ENCODE measurements at regions not wholly inside any gene's neighbourhood (a gene's known extent, or its start where the extent isn't known, plus 50 kb on each side); places are given as distances from the start of the nearest gene placed in this dataset.
"Not testable (repeated sequence)": the region's sequence is repeated elsewhere in the genome, so short reads cannot be mapped to it uniquely, and the experiment has no call there.

DNA sequence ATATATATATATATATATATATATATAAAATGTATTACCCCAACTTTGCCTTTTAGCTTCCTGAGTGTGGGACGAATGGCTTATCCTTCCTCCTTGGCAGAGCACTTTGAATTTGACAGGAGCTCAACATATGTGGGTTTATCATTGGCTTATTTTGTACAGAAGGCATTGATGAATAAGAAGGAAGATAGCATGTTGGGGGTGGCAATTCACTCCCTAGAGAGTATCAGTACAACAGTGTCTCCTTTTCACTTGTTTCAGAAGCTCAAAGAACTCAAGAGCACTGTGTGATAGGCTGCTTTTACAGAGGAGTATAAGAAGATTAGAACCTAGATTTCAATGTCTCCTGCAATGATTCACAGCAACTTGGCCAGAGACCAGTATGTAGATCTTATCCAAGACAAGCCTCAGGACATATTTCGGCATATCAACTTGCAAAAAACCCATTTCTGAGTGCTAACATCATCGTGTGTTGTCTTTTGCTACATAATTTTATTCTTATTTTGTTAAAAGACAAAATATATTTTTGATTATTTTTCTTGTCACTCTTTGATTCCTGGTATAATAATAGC lies 345.8 kb downstream of the SOCS6 start:
- no peak for DNase-seq

DNA sequence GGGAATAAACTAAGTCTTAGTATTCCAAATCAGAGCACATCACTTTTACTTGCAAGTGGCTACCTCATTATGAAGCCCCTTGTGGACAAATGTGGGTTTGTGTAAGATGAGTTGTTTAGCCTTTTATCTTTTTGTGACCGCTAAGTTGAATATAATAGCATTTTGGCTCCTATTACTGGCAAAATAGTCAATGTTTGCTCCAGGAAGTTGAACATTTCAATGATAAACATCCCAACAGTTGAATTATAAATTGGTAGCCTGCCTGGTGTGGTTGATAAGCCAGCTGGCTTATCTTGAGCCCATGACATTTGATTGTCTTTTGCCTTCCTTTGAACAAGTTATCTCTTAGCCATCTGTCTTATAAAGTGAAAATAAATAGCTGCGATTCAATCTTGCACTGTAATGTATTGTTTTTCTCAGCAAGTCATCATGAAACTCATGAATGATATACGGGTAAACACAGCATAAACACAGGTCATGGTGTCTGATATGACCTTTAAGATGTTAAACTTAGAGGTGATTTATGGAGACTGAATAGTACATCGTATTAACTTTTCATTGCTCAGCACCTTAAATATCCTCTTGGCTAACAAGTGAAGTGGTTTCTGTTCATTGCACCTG lies 338.4 kb downstream of the SOCS6 start:
- DNase-seq = no peak

DNA sequence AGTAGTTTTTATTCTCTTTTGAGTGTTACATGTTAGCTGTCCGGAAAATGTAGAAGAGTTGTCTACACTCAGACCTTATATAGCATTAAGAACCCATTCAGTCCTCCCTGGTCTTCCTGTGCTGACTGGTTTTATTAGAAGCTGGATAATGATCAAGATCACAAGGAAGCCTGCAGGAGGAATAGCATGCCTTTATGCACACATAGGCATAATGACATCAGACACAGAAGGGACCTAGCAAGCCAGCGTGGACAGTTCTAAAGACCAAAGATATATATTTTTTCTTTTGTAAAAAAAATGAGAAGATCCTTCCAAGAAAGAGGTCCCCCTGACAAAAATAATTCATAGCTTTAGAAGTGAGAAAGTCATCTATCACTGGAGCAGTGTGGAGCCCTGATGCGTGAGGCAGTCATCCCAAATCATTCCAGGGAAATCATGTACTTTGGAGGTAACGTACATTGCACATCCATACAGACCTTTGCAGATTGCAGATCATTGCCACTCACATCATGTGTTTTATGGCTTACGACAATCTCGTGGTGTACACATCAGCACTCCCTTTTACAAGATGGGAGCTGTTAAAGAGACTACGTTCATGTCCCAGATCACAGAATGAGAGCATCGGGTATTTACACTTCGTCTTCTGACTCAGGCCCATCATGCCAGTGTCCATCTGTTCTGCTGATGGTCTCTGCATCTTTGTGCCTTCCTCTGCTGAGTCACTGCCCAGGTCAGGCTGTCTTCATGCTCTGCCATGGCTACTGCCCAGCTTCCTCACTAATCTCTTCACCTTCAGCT lies 334.0 kb downstream of the SOCS6 start:
- DNase-seq = no peak

DNA sequence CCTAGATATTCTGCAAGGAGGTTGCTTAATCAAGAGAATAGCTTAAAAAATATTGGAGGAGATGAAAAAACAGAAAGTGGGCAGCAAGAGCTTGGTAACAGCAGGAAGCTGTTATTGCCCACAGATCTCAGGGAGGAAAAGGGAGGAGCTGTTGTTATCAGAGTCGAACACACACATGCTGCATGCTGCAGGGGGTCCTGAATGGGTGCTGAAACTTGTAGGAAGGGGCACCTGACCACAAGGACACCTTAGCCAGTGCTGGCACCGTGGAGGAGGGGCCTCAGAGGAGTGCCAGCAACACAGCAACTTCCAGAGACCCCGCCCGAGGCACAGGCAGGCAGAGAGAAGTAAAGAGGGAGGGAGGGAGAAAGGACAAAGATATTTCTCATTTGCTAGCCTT lies 332.9 kb downstream of the SOCS6 start:
- no peak for DNase-seq

DNA sequence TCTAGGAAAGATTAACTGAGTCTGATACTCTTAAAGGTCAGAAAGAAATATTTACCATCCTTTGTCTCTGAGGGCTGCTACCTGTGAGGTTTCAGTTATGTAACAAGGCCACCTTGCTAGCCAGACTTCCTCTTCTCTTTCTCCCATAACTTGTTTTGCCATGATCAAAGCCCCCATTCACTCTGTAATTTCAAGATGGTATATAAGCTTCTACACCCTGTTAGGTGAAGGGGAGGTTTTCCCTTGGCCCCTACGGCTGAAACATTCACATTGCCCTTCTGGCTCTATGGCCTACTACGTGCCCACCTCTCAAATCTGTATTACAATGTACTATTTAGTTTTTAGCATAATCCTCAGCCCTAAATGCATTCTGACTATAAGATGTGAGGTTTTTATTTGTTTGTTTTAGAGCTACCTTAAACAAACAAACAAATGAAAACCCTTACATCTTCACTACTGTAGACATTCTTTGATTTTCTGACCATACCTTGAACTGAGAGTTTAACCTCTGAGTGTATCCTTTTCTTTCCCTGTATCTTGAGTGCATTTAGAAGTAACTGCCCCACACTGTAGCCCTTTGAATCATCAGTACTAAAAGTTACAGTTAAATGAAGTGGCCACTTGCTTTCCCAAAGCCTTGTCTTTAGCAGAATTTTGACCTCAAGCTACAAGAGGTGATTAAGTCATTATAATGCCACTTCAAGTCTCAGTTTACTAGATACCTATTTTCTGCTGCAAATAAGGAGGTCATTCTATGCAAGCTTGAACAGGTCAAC lies 332.2 kb downstream of the SOCS6 start:
- no peak for DNase-seq

DNA sequence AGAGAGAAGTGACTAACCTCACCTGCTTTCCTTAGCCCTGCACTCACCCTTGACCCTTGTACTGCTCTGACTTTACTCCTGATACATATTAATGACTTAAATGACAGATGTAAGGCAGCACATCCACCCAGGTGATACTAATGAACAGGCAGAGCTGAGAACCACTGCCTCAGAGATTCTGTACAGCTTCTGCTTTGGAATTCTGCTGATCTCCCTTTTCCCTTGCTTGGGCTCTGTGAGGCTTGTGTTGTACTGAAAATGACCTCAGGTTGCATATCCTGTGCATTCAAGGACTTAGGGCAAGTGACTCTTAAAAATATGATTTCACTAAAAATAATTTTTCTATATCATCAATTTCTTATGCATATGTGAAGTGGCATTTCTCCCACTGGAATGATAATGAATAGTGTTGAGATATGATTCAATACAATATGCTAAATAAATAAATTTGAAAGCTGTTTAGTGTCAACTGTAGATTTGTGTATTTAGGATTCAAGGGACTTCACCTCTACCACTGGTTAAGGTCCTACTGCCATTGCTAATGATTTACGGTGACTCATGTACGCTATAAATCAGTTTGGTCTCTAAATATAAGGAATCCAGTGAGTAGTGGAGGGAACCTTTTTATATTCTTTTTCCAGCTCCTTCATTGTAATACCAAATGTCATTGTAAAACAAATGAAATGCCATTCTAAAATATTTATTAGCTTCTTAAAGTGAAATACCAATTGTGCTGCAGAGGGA lies 328.3 kb downstream of the SOCS6 start:
- no peak for DNase-seq

DNA sequence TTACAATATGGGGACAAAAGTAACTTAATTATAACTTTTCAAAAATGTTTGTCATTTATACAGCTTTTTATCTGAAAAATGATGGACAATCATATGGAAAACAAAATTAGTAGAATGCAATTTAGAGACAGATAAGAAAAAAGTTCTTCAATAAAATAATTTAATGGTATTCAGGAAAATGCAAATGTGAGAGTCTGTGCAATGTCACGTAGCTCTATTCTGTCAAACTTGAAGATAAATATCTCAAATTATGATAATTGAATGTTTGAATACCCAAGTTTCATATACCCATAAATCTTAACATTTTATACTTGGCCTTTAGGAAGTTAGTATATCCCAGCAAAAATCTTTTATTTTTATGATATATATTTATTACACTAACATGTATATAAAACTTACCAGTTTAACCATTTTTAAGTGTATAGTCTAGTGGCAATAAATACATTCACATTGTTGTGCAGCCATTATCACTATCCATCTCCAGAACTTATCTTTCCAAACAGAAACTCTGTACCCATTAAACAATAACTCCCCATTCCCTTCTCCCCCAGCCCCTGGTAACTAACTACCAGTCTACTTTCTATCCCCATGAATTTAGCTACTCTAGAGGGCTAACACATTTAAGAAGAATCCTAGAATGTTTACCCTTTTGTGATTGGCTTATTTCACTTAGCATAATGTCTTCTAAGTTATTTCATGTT lies 311.5 kb downstream of the SOCS6 start:
- DNase-seq = no peak

DNA sequence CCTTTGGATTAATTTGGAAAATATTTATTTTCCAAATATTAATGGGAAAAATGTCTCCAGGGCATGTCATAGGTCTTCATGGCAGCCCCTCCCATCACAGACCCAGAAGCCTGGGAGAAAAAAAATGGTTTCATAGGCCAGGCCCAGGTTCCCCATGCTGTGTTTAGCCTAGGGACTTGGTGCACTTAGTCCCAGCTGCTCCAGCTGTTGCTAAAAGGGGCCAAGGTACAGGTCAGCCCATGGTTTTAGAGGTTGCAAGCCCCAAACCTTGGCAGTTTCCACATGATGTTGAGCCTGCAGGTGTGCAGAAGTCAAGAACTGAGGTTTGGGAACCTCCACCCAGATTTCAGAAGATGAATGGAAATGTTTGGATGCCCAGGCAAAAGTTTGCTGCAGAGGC lies 309.6 kb downstream of the SOCS6 start:
- DNase-seq = no peak

DNA sequence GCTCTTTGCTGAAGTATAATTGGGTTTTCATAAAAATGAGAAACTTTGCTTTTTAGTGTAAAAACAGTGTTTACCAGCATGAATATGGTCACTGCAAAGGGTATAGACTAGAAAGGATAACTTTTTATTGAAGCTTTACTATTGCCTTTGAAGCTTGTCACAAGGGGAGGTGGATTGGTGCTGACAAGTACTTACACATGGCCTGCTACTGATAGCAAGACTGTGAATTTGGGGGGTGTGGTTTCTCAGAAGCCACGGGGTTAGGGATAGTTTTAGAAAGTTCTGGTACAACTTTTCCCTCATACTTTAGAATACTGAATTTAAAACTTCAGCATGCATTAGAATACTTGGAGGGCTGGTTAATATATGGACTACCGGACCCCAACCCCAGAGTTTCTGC lies 294.1 kb downstream of the SOCS6 start:
- no peak for DNase-seq

DNA sequence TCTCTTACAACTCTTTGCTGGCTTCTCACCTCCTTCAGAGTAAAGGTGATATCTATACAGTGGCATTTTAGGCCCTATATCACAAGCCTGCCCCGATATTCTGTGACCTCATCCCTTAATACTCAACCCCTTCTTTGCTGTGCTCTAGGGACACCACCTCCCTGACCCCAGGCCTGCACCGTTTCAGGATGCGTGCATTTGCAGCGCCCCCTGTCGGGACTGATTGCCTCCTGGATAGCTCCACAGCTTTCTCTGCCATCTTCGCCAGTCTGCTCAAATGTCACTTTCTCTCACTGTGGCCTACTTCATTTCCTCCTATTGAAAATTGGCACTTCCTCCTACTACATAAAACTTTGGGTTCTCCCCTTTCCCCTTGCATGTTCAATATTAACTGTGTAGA lies 289.6 kb downstream of the SOCS6 start:
- DNase-seq = no peak

DNA sequence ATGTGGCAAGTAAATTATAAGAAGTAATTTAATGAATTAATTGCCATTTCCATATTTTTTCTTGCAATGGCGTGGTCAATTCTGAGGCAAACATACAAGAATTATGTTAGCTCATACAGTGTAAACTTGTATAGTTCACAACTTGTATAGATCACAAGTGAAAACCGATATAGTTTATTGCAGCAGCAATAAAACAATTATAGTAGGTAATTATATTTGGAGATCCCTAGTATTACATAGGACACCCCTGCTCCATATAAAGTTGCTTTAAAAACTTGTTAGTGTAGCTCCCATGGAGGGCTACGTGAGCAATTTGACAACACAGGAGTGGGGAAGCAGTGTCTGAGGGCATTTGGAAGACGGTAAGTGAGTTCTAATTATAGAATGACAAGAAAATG lies 288.2 kb downstream of the SOCS6 start:
- DNase-seq = no peak

DNA sequence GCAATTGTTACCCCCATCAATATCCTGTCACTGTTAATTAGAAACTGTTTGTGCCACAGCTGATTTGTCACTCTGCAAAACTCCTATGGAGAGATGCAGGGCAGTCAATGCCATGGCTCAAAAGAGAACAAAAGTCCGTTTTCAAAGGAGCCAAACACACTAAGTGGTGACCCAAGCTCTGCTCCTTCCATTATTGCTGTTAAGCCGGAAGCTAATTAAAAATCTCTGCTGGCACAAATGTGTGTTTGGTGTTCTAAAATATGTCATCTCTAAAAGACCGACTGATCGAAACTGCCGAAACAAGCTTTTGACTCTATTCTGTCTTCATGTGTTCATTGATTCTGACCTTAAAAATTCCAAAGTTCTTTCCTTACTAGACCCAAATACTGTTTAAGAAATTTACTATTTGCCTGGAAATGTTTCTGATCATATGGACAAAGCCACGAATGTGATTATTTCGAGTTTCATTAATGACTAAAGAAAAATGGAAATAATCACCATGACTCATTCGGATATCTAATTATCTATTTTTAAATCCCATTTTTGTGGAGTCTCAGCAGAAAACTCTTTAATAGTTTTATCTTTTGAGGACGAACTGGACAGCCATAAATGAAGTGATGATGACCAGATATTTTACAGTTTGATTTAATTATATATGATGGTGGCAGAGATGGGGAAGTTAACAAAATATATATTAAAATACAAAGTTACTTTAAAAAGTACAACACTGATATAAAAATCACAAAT lies 287.6 kb downstream of the SOCS6 start:
- no peak for DNase-seq

DNA sequence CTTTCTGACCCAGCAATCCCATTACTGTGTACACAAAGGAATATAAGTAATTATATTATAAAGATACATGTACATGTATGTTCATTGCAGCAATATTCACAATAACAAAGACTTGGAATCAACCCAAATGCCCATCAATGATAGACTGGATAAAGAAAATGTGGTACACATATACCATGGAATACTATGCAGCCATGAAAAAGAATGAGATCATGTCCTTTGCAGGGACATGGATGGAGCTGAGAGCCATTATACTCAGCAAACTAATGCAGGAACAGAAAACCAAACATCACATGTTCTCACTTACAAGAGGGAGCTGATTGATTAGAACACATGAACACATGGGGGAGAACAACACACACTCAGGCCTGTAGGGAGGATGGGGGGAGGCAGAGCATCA lies 286.1 kb downstream of the SOCS6 start:
- not testable (repeated sequence) for DNase-seq

DNA sequence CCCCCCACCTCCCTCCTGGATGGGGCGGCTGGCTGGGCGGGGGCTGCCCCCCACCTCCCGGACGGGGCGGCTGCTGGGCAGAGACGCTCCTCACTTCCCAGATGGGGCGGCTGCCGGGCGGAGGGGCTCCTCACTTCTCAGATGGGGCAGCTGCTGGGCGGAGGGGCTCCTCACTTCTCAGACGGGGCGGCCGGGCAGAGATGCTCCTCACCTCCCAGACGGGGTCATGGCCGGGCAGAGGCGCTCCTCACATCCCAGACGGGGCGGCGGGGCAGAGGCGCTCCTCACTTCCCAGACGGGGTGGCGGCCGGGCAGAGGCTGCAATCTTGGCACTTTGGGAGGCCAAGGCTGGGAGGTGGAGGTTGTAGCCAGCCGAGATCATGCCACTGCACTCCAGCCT lies 280.8 kb downstream of the SOCS6 start:
- DNase-seq = not testable (repeated sequence)

DNA sequence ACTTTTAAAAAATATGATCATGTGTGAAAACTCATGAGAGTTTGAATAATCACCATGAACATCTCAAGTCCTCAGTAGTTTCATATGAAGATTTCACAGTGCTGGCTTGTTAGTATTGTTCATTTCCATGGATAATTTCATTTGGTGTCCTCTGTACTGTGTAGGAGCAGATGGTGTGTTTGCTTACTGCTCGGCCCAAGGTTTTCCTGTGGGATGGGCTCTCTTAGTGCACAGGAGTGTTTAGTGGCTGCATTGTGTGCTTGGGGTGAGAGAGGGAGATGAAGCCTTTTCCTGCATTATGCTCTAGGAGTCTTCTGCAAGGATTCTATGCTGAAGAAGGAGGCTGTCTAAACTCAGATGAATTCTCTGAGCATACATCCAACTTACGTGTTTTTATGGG lies 270.6 kb downstream of the SOCS6 start:
- DNase-seq = no peak

DNA sequence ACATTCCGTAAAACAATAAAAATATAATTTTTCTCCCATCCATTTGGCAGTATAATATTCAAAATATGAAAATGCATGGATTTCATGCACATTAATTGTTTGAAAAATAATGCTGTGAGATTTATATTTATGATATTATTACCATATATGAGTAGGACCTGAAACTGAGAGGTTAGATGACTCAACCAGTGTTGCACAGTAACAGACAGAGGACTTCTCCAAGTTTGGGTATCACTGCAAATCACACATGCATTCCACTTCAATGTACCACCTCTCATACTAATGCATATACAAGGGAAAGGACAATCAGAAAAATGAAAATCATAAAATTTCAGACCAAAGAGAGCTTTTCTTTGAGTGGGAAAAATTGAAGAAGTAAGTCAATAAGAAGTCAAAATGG lies 269.5 kb downstream of the SOCS6 start:
- DNase-seq = no peak

DNA sequence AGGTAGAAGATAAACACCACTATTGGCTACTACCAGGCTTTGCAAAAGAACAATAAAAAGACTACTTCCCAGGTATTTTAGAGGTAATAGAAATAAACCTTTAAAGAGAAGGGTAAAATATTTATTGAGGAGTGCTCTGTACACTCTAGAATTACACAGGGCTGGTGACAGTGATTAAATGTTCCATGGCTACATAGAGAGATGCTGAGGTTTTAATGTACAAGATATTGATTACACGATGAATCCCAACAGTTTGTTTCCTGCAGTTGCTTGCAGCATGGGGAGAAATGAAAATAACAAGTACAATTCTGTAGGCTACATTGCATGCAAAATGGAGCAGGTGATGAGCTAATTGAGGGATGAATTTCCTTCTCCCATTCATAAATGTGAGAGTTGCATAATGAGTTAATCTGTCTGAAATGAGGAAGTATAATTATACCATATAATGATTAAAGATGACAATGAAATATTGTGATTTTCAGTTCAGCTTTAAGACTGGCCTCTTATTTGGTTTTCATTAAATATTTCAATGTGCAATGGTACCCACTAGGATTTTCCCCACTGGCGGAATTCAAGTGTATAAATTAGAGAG lies 266.1 kb downstream of the SOCS6 start:
- no peak for DNase-seq

DNA sequence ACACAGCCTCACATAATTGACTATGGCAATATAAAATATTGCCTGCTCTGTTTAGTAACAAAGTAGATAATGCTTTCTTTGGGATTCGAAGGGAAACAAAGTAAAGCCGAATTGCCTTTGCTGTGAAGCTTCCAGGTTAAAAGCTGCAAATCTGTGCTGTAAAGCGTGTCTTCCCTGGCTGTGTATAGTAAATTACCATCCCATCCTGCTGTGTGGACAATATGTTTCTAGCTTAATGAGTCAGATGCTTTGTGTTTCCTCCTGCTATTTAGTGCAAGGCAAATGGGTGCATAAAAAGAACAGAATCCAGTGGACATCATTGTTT lies 265.1 kb downstream of the SOCS6 start:
- DNase-seq = no peak

DNA sequence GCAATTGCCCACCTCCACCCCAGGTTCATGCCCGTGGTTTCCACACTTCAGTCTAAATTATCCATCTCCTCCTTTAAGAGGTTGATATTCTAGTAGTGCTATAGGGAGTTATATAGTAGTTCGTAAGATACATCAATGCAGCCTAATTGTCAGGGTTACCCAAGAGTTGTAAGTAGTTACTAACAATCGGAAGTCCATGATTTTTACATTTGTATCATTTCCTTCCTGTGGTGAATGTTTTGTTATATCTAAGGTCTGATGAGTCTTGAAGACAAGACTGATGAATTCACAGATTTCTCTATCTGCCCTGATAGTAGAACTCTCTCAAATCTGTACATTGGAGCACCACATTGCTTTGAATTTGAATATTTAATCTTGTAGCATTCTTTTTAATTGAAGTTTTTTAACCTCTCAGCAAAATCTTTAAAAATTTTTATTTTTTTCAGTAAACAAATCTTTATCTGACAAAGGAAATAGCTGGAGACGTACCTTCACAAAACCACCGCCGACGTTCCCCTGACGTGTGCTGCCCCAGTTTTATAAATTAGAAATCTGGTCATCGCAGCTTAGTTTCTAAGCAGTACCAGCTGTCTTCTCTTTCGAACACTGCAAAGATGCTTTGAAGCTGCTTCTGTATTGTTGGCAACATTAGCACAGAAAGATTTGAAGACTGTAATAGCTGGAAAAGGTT lies 264.5 kb downstream of the SOCS6 start:
- DNase-seq = no peak

DNA sequence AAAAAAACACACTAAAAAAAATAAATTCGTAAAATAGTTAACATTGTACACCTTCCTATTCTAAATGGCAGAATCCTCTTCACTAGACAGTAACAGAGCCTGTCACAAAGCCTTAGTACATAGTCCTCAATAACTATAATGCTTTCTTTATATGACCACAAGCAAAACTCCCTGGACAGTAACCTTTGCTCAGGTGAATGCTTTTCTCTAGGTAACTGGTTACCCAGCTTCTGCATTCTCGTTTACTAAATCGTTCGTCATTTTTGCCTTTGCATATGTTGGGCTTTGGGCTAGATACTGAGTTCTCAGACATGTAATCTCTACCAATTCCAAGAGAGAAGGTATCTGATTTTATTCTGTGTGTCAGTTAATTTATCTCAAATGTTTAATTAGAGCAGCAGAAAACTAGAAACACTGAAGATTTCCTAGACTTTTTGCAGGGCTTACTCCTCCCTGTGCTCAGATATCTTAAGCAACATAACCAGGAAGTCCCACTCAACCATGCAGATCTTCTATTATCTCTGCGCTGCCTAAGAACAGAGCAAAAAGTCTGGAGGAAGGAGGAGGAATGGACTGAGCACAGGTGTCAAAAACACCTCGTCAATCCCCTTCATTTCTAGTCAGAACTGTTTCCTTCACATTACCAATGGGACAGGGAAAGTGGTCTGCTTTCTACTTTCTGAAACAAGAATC lies 247.7 kb downstream of the SOCS6 start:
- no peak for DNase-seq

Data from activated CD4-positive, alpha-beta T cell treated with anti-CD3 and anti-CD28 coated beads for 1 hour (primary cell).